CD14-positive monocyte (primary cell): ENCODE measurements at regions not wholly inside any gene's neighbourhood (a gene's known extent, or its start where the extent isn't known, plus 50 kb on each side); places are given as distances from the start of the nearest gene placed in this dataset.

ENCODE experiments used
- DNase-seq, 3 donors: peaks; one replicate each; pipeline ENCODE4 v3.0.0-alpha.2; 2011 to 2022
- H2AFZ ChIP-seq: 2 replicates; pipeline ENCODE4 v1.6.0; 2012; ENCODE audit warnings: mild to moderate bottlenecking, low read depth, low read length, inconsistent platforms; ENCODE audit not compliant: insufficient read depth, poor library complexity, severe bottlenecking
- H3K27ac ChIP-seq, 2 donors: 1 replicate in 1 of 2; 2 replicates in 1 of 2; pipeline ENCODE4 v1.5.1; 2012 to 2013; ENCODE audit warnings: low read length in 2 of 2, control low read depth in 1 of 2, inconsistent platforms in 1 of 2, low read depth in 1 of 2, mild to moderate bottlenecking in 1 of 2
- H3K27me3 ChIP-seq, 2 donors: one replicate each; pipeline versions ENCODE4 v1.6.0 to v1.6.1; 2011 to 2013; ENCODE audit warnings: low read length in 2 of 2; ENCODE audit not compliant: control insufficient read depth in 2 of 2, insufficient read depth in 2 of 2
- H3K36me3 ChIP-seq, 2 donors: replicated peaks in 1 of 2; 1 replicate in 1 of 2; 2 replicates in 1 of 2; pipeline versions ENCODE4 v1.5.1 to v1.6.1; 2012 to 2013; ENCODE audit warnings: low read length in 2 of 2, control low read depth in 1 of 2, inconsistent platforms in 1 of 2, mild to moderate bottlenecking in 1 of 2; ENCODE audit not compliant: insufficient read depth in 2 of 2, control insufficient read depth in 1 of 2
- H3K4me1 ChIP-seq, 2 donors: 1 replicate in 1 of 2; 2 replicates in 1 of 2; pipeline versions ENCODE4 v1.5.1 to v1.6.1; 2012 to 2013; ENCODE audit warnings: low read length in 2 of 2, control low read depth in 1 of 2, inconsistent platforms in 1 of 2, mild to moderate bottlenecking in 1 of 2, moderate library complexity in 1 of 2; ENCODE audit not compliant: insufficient read depth in 2 of 2, control insufficient read depth in 1 of 2
- H3K4me2 ChIP-seq: replicated peaks from 2 replicates; pipeline ENCODE3; 2012; ENCODE audit warnings: low read length, moderate library complexity, mild to moderate bottlenecking; ENCODE audit not compliant: poor library complexity, severe bottlenecking; ENCODE audit errors: extremely low read depth
- H3K4me3 ChIP-seq, 3 experiments: fragments of 200-600 bp in 1 of 3; sonication (generic) in 1 of 3; replicated peaks in 1 of 3; 1 replicate in 2 of 3; 2 replicates in 1 of 3; pipeline ENCODE4 v1.5.1; 2011 to 2013; ENCODE audit warnings: low read length in 3 of 3, mild to moderate bottlenecking in 3 of 3, control low read depth in 2 of 3, low read depth in 2 of 3, inconsistent platforms in 1 of 3, moderate library complexity in 1 of 3
- H3K79me2 ChIP-seq: 2 replicates; pipeline ENCODE4 v1.6.0; 2012; ENCODE audit warnings: mild to moderate bottlenecking, control low read depth, inconsistent platforms, low read length, moderate library complexity; ENCODE audit not compliant: insufficient read depth
- H3K9ac ChIP-seq: 2 replicates; pipeline ENCODE4 v1.6.0; 2017; ENCODE audit warnings: low read length, mild to moderate bottlenecking; ENCODE audit not compliant: insufficient read depth, poor library complexity, severe bottlenecking
- H3K9me3 ChIP-seq, 2 donors: replicated peaks in 1 of 2; 1 replicate in 1 of 2; 2 replicates in 1 of 2; pipeline versions ENCODE4 v1.5.1 to v1.6.1; 2012 to 2013; ENCODE audit warnings: low read length in 2 of 2, control low read depth in 1 of 2; ENCODE audit not compliant: control insufficient read depth in 1 of 2, insufficient read depth in 1 of 2
- H4K20me1 ChIP-seq: 2 replicates; pipeline ENCODE4 v1.6.0; 2012; ENCODE audit warnings: mild to moderate bottlenecking, low read length, control low read depth, moderate library complexity; ENCODE audit not compliant: insufficient read depth
- H3K27ac Mint-ChIP-seq, 7 donors: one replicate each; pipeline ENCODE4 v1.8.0; 2020; ENCODE audit warnings: mild to moderate bottlenecking in 7 of 7, mixed read lengths in 7 of 7, moderate library complexity in 6 of 7, inconsistent platforms in 2 of 7
- H3K27me3 Mint-ChIP-seq, 3 donors: one replicate each; pipeline ENCODE4 v1.8.0; 2021 to 2022; ENCODE audit warnings: low read depth in 3 of 3, mild to moderate bottlenecking in 3 of 3, mixed read lengths in 3 of 3, moderate library complexity in 3 of 3, inconsistent platforms in 1 of 3
- H3K36me3 Mint-ChIP-seq, 2 donors: one replicate each; pipeline ENCODE4 v1.8.0; 2020; ENCODE audit warnings: mixed read lengths in 2 of 2, inconsistent platforms in 1 of 2, mild to moderate bottlenecking in 1 of 2
- H3K4me1 Mint-ChIP-seq: one replicate; pipeline ENCODE4 v1.8.0; 2020; ENCODE audit warnings: mild to moderate bottlenecking, mixed read lengths
- H3K4me3 Mint-ChIP-seq, 2 donors: one replicate each; pipeline ENCODE4 v1.8.0; 2020; ENCODE audit warnings: mild to moderate bottlenecking in 2 of 2, mixed read lengths in 2 of 2, moderate library complexity in 1 of 2
- H3K9me3 Mint-ChIP-seq, 7 donors: one replicate each; pipeline ENCODE4 v1.8.0; 2020 to 2022; ENCODE audit warnings: mixed read lengths in 7 of 7, mild to moderate bottlenecking in 6 of 7, moderate library complexity in 6 of 7, inconsistent platforms in 2 of 7
- WGBS: methylation state at CpG from one replicate; pipeline ENCODE4 v1.1.5; 2013; ENCODE audit warnings: missing lambda C conversion rate; ENCODE audit not compliant: insufficient coverage; 5-methylcytosine and 5-hydroxymethylcytosine counted together
- intact Hi-C, 2 donors: fragments of 100-400 bp; cut with micrococcal nuclease; formaldehyde crosslinking; loops; one replicate each; pipeline versions ENCODE4 v1.15.0 to v1.15.1; 2023
- TF ChIP-seq, protein P1 (sequence below): fragments of 200-600 bp; IDR thresholded peaks from one replicate; pipeline ENCODE4 v1.8.0; 2022; ENCODE audit warnings: antibody characterized with exemption, mild to moderate bottlenecking

DNA sequence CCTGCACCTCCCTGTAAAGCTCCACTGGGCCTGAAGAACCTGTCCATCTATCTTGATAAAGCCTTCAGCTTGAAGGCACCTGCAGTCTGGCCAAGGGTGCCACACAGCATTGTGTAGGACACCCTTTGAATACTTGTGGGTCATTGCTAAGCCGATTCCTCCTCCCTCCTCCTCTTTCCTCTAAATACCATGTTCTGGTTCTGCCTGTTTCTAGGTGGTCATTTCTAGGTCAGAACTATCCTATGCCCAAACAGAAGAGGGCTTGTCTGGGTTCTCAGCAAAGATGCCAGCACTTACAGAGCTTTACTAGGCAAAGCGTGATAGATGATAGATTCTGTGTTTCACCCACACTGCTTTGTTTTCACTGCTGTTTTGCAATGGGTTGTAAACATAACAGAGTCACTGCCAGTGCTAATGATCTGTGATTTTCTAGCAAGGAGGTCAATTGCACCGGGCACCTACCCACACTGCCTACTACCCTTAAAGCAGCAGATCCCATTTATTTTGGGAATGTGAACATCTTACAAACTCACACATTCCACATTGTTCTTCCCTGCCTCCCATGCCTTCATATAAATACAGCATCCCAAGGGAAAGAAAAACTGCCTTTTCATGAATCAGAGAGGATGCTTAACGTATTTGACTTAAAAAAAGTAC lies 279.1 kb upstream of the PITRM1 start:
- 100% methylated on average over 1 of the region's 4 CpGs for WGBS
- no peak overlapping the region for H3K27ac Mint-ChIP-seq

DNA sequence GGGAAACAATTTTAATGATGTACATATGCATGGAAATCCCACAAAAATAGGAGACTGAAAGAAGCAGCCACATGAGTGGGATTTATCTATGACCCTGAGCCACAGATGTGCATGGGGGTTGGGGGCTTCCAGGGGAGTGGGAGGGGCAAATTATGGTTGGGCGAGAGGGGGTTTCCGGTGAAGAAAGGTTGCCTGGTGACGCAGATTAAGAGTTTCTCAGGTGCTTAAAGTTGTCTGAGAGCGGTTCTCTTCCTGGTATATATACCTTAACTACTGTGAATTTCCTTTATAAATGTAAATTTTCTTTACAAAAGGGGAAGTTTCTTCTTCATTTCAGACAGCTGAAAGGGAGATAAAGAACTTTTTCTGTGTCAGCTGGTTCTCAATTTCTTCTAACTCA lies 273.6 kb upstream of the PITRM1 start:
- no peak overlapping the region for H3K27ac Mint-ChIP-seq
- Histone ChIP-seq H3K4me2 (no peak overlapping the region), H3K27ac (no peak overlapping the region), H3K4me3 (no peak overlapping the region), H3K27me3 (no peaks in the 10 kb centered on the region), H3K79me2 (no peaks in the 10 kb centered on the region), H3K36me3 (no peaks in the 10 kb centered on the region), H3K9me3 (no peaks in the 10 kb centered on the region), H3K4me1 (no peaks in the 10 kb centered on the region), H4K20me1 (no peaks in the 10 kb centered on the region), H2AFZ (no peak overlapping the region), H3K9ac (no peak overlapping the region)
- TF ChIP-seq, protein P1, sequence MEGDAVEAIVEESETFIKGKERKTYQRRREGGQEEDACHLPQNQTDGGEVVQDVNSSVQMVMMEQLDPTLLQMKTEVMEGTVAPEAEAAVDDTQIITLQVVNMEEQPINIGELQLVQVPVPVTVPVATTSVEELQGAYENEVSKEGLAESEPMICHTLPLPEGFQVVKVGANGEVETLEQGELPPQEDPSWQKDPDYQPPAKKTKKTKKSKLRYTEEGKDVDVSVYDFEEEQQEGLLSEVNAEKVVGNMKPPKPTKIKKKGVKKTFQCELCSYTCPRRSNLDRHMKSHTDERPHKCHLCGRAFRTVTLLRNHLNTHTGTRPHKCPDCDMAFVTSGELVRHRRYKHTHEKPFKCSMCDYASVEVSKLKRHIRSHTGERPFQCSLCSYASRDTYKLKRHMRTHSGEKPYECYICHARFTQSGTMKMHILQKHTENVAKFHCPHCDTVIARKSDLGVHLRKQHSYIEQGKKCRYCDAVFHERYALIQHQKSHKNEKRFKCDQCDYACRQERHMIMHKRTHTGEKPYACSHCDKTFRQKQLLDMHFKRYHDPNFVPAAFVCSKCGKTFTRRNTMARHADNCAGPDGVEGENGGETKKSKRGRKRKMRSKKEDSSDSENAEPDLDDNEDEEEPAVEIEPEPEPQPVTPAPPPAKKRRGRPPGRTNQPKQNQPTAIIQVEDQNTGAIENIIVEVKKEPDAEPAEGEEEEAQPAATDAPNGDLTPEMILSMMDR: no peak
- WGBS: no CpG with 5 or more reads among the region's 4 CpGs
- H3K36me3 Mint-ChIP-seq: no peaks in the 10 kb centered on the region
- intact Hi-C loops: no loop called here
- no peak overlapping the region for H3K4me3 Mint-ChIP-seq
- no peak for DNase-seq
- H3K27me3 Mint-ChIP-seq: peaks cover 0 to 4% (median 2%) of the 10 kb centered on the region in 3 donors
- H3K9me3 Mint-ChIP-seq: peaks cover 0 to 6% (median 2%) of the 10 kb centered on the region in 7 donors
- H3K4me1 Mint-ChIP-seq: no peaks in the 10 kb centered on the region

More for the DNA sequence above, 279.1 kb upstream of the PITRM1 start:
- H3K9ac ChIP-seq: no peak overlapping the region
- H3K36me3 ChIP-seq: no peaks in the 10 kb centered on the region
- Mint-ChIP-seq H3K4me1 (peaks cover 17% of the 10 kb centered on the region), H3K9me3 (peaks cover under 1 to 6% (median 2%) of the 10 kb centered on the region in 7 donors), H3K27me3 (peaks cover 0 to 4% (median 0%) of the 10 kb centered on the region in 3 donors), H3K4me3 (no peak overlapping the region), H3K36me3 (no peaks in the 10 kb centered on the region)
- peaks cover 16 to 17% of the 10 kb centered on the region in 2 donors for H3K4me1 ChIP-seq
- H4K20me1 ChIP-seq: no peaks in the 10 kb centered on the region
- TF ChIP-seq, protein P1: no peak
- H3K4me3 ChIP-seq: no peak overlapping the region
- no peaks in the 10 kb centered on the region for H3K27me3 ChIP-seq
- H2AFZ ChIP-seq: no peak overlapping the region
- no peak overlapping the region for H3K27ac ChIP-seq
- no peak overlapping the region for H3K4me2 ChIP-seq
- H3K9me3 ChIP-seq: no peaks in the 10 kb centered on the region
- intact Hi-C loops: no loop called here
- no peak for DNase-seq
- H3K79me2 ChIP-seq: no peaks in the 10 kb centered on the region
